ENCODE measurements at regions not wholly inside any gene's neighbourhood (a gene's known extent, or its start where the extent isn't known, plus 50 kb on each side); places are given as distances from the start of the nearest gene placed in this dataset.

DNA sequence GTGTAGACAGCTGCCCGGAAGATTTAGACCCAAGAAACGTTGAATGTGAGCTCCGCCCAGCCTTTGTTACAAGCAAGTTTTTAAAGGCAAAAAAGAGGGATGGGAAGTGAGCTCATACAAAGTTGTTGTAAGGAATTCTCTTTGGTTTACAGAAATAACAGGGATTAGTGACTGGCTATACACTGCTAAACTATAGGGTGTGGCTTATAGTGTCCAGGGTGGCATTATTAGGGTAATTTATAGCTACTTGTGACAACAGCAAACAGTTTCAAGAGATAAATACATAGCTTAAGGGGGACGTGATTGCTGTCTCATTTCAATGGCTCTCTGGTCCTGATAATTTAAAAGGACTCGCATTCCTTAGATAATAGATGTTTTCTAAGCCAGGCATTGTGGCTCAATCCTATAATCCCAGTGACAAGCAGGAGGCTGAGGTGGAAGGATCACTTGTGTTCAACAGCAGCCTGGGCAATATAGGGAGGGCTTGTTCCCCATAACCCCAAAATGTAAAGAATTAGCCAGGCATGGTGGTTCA, 66.5 kb upstream of the TGIF1 start:
- H3K4me3 ChIP-seq (ENCODE audit: low read depth, low read length) = no peak overlapping the region
- no peak for DNase-seq (ENCODE audit: low read depth)
- TF ChIP-seq POLR2A (IDR thresholded peaks at IDR 0.05; ENCODE audit: extremely low read depth, insufficient read length) = no peak
- TF ChIP-seq, protein P1, sequence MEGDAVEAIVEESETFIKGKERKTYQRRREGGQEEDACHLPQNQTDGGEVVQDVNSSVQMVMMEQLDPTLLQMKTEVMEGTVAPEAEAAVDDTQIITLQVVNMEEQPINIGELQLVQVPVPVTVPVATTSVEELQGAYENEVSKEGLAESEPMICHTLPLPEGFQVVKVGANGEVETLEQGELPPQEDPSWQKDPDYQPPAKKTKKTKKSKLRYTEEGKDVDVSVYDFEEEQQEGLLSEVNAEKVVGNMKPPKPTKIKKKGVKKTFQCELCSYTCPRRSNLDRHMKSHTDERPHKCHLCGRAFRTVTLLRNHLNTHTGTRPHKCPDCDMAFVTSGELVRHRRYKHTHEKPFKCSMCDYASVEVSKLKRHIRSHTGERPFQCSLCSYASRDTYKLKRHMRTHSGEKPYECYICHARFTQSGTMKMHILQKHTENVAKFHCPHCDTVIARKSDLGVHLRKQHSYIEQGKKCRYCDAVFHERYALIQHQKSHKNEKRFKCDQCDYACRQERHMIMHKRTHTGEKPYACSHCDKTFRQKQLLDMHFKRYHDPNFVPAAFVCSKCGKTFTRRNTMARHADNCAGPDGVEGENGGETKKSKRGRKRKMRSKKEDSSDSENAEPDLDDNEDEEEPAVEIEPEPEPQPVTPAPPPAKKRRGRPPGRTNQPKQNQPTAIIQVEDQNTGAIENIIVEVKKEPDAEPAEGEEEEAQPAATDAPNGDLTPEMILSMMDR (IDR thresholded peaks at IDR 0.05; ENCODE audit: low read depth, low read length) = no peak
- TF ChIP-seq, protein P2, sequence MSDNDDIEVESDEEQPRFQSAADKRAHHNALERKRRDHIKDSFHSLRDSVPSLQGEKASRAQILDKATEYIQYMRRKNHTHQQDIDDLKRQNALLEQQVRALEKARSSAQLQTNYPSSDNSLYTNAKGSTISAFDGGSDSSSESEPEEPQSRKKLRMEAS (IDR thresholded peaks at IDR 0.05; ENCODE audit: low read depth, low read length) = no peak

DNA sequence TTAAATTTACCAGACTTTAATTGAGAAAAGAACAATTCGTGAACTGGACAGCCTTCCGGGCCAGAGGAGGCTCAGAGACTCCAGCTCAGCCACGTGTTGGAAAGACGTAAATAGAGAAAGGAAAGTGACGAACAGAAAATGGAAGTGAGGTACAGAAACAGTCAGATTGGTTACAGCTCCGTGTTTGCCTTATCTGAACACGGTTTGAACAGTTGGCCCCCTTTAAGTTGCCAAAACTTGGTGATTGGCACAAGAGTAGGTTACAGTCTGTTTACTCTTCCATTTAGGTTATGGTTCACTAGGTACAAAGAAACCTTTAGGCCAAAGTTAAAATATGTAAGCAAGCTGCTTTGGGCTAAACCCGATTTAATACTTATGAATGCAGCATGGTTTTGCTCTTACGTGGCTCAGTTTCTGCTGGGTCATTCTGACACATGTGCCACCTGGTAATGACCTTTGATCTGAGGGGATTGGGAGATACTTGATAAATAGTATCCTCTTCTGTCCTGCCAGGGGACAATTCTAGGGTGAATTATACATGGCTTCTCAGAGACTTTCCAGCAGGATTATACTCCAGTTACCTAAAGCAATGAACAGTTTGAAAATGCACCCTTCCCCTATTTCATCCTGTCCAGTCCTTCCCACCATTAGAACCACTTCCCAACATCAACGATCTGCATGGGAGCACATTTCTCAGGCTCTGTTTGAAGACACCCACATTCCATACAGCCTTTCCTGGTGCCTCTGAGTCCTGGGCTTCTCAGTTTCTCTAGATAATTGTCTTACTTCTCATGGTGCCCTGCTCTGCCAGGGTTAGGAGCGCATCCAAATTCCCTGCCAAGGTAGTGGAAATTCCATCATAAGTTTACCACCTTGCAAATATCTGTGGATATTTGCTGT, 65.1 kb upstream of the TGIF1 start:
- no peak overlapping the region for H3K4me3 ChIP-seq (ENCODE audit: low read depth, low read length)
- DNase-seq (ENCODE audit: low read depth) = no peak
- no peak for TF ChIP-seq POLR2A (IDR thresholded peaks at IDR 0.05; ENCODE audit: extremely low read depth, insufficient read length)
- TF ChIP-seq, protein P1 (IDR thresholded peaks at IDR 0.05; ENCODE audit: low read depth, low read length) = no peak
- no peak for TF ChIP-seq MYC (IDR thresholded peaks at IDR 0.05; ENCODE audit: low read depth, low read length)
- TF ChIP-seq, protein P2 (IDR thresholded peaks at IDR 0.05; ENCODE audit: low read depth, low read length) = no peak

DNA sequence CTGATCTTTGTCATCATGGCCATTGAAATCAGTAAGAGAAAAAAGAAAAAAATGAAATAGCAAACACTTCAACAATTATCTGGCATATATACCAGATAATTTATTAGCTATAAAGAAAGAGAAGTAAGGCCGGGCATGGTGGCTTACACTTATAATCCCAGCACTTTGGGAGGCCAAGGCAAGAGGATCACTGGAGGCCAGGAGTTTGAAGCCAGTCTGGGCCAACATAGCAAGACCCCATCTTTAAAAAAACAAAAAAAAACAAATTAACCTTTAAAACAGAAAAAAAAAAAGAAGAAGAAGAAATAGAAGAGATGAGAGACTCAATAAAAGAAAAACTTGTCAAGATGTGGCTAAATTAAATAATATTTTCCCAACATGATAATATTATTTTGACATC, 61.6 kb upstream of the TGIF1 start:
- no peak overlapping the region for H3K4me3 ChIP-seq (ENCODE audit: low read depth, low read length)
- DNase-seq (ENCODE audit: low read depth) = no peak
- TF ChIP-seq, protein P1 (IDR thresholded peaks at IDR 0.05; ENCODE audit: low read depth, low read length) = no peak
- TF ChIP-seq, protein P2 (IDR thresholded peaks at IDR 0.05; ENCODE audit: low read depth, low read length) = no peak
- TF ChIP-seq POLR2A (IDR thresholded peaks at IDR 0.05; ENCODE audit: extremely low read depth, insufficient read length) = no peak
- TF ChIP-seq MYC (IDR thresholded peaks at IDR 0.05; ENCODE audit: low read depth, low read length) = no peak

DNA sequence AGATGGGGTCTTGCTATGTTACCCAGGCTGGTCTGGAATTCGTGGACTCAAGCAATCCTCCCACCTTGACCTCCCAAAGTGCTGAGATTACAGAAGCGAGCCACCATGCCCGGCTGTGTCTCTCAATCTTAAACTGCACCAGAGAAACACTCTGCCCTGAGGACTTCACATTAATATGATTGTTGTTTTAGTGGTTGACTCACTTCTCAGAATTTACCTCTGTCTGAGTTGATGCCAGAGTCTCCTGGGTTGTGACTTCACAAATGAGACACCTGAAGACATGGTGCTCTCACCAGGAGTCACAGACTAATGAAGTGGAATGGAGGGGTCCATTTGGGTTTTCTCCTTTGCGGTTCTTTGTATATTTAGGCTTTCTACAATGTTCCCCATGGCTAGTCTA, 61.0 kb upstream of the TGIF1 start:
- TF ChIP-seq, protein P2 (IDR thresholded peaks at IDR 0.05; ENCODE audit: low read depth, low read length) = no peak
- TF ChIP-seq POLR2A (IDR thresholded peaks at IDR 0.05; ENCODE audit: extremely low read depth, insufficient read length) (no peak), MYC (IDR thresholded peaks at IDR 0.05; ENCODE audit: low read depth, low read length) (no peak)
- TF ChIP-seq, protein P1 (IDR thresholded peaks at IDR 0.05; ENCODE audit: low read depth, low read length) = no peak
- no peak for DNase-seq (ENCODE audit: low read depth)
- H3K4me3 ChIP-seq (ENCODE audit: low read depth, low read length) = no peak overlapping the region

DNA sequence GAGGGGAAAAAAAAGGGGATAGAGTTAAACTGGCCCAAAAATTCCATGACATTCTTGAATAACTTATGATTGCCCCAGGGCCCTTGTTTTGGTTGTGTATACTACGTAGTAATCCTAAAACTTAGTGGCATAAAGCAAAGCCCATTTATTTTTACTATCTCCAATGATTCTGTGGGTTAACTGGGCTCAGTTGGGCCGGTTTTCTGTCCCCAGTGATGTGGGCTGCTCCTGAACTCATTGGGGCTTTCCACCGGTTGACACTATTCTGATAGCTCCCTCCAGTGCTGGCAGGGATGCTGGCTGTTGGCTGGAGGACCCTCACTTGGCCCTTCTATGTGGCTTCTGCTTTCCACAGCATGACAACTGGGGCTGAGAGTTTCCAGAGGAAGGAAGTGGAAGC, 60.0 kb upstream of the TGIF1 start:
- no peak for DNase-seq (ENCODE audit: low read depth)
- no peak overlapping the region for H3K4me3 ChIP-seq (ENCODE audit: low read depth, low read length)
- TF ChIP-seq, protein P2 (IDR thresholded peaks at IDR 0.05; ENCODE audit: low read depth, low read length) = no peak
- no peak for TF ChIP-seq POLR2A (IDR thresholded peaks at IDR 0.05; ENCODE audit: extremely low read depth, insufficient read length)
- no peak for TF ChIP-seq MYC (IDR thresholded peaks at IDR 0.05; ENCODE audit: low read depth, low read length)
- TF ChIP-seq, protein P1 (IDR thresholded peaks at IDR 0.05; ENCODE audit: low read depth, low read length) = no peak

Data from NB4 (cell line).